ENCODE measurements at regions not wholly inside any gene's neighbourhood (a gene's known extent, or its start where the extent isn't known, plus 50 kb on each side); places are given as distances from the start of the nearest gene placed in this dataset.

- Histone ChIP-seq H3K36me3 (ENCODE audit: low read depth) (no peaks in the 10 kb centered on the region), H3K4me1 (ENCODE audit: low read depth) (no peaks in the 10 kb centered on the region), H3K4me3 (no peak overlapping the region), H3K9me3 (no peaks in the 10 kb centered on the region)
- no peak for ATAC-seq
- intact Hi-C loops (cut with DNase I, micrococcal nuclease), result no loop called here
- no peak for DNase-seq
- TF ChIP-seq, protein P1, sequence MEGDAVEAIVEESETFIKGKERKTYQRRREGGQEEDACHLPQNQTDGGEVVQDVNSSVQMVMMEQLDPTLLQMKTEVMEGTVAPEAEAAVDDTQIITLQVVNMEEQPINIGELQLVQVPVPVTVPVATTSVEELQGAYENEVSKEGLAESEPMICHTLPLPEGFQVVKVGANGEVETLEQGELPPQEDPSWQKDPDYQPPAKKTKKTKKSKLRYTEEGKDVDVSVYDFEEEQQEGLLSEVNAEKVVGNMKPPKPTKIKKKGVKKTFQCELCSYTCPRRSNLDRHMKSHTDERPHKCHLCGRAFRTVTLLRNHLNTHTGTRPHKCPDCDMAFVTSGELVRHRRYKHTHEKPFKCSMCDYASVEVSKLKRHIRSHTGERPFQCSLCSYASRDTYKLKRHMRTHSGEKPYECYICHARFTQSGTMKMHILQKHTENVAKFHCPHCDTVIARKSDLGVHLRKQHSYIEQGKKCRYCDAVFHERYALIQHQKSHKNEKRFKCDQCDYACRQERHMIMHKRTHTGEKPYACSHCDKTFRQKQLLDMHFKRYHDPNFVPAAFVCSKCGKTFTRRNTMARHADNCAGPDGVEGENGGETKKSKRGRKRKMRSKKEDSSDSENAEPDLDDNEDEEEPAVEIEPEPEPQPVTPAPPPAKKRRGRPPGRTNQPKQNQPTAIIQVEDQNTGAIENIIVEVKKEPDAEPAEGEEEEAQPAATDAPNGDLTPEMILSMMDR (IDR thresholded peaks at IDR 0.05), result no peak
These were observed 423.0 kb downstream of the TCERG1L start for GRCh38 chr10:130888493-130888892.

GRCh38 chr10:130889240-130889639 is 422.3 kb downstream of the TCERG1L start:
- Histone ChIP-seq H3K4me3 (no peak overlapping the region), H3K36me3 (ENCODE audit: low read depth) (no peaks in the 10 kb centered on the region), H3K4me1 (ENCODE audit: low read depth) (no peaks in the 10 kb centered on the region), H3K9me3 (no peaks in the 10 kb centered on the region)
- intact Hi-C loops (cut with DNase I, micrococcal nuclease), result no loop called here
- DNase-seq (no peak), ATAC-seq (no peak)
- TF ChIP-seq, protein P1 (IDR thresholded peaks at IDR 0.05), result no peak

GRCh38 chr10:130889780-130890179 is 421.7 kb downstream of the TCERG1L start:
- TF ChIP-seq, protein P1 (IDR thresholded peaks at IDR 0.05), result no peak
- no peaks in the 10 kb centered on the region for H3K36me3 ChIP-seq (ENCODE audit: low read depth)
- no peak overlapping the region for H3K4me3 ChIP-seq
- DNase-seq (no peak), ATAC-seq (no peak)
- no peaks in the 10 kb centered on the region for H3K9me3 ChIP-seq
- intact Hi-C loops (cut with DNase I, micrococcal nuclease), result no loop called here
- no peaks in the 10 kb centered on the region for H3K4me1 ChIP-seq (ENCODE audit: low read depth)

- Histone ChIP-seq H3K36me3 (ENCODE audit: low read depth) (no peaks in the 10 kb centered on the region), H3K4me1 (ENCODE audit: low read depth) (no peaks in the 10 kb centered on the region), H3K9me3 (no peaks in the 10 kb centered on the region), H3K4me3 (no peak overlapping the region)
- intact Hi-C loops (cut with DNase I, micrococcal nuclease), result no loop called here
- TF ChIP-seq, protein P1 (IDR thresholded peaks at IDR 0.05), result no peak
- ATAC-seq (no peak), DNase-seq (no peak)
These were observed 420.5 kb downstream of the TCERG1L start for GRCh38 chr10:130891066-130891465.

GRCh38 chr10:130894471-130894870 is 417.1 kb downstream of the TCERG1L start:
- no peak overlapping the region for H3K4me3 ChIP-seq
- TF ChIP-seq, protein P1 (IDR thresholded peaks at IDR 0.05), result no peak
- H3K4me1 ChIP-seq (ENCODE audit: low read depth), result no peaks in the 10 kb centered on the region
- intact Hi-C loops (cut with DNase I, micrococcal nuclease), result no loop called here
- H3K9me3 ChIP-seq, result no peaks in the 10 kb centered on the region
- ATAC-seq (no peak), DNase-seq (no peak)
- H3K36me3 ChIP-seq (ENCODE audit: low read depth), result no peaks in the 10 kb centered on the region

GRCh38 chr10:130895161-130895560 is 416.4 kb downstream of the TCERG1L start:
- intact Hi-C loops (cut with DNase I, micrococcal nuclease), result no loop called here
- DNase-seq (no peak), ATAC-seq (no peak)
- Histone ChIP-seq H3K9me3 (no peaks in the 10 kb centered on the region), H3K4me1 (ENCODE audit: low read depth) (no peaks in the 10 kb centered on the region), H3K36me3 (ENCODE audit: low read depth) (no peaks in the 10 kb centered on the region), H3K4me3 (no peak overlapping the region)
- TF ChIP-seq, protein P1 (IDR thresholded peaks at IDR 0.05), result no peak
